Cardiac fibroblast (primary cell): ENCODE measurements at regions not wholly inside any gene's neighbourhood (a gene's known extent, or its start where the extent isn't known, plus 50 kb on each side); places are given as distances from the start of the nearest gene placed in this dataset.

Experiments used
- DNase-seq, 2 donors: peaks; one replicate each; pipeline versions ENCODE4 v3.0.0 to v3.0.0-alpha.2; 2010; ENCODE audit warnings: low read depth in 2 of 2
- H3K4me3 ChIP-seq, 2 donors: replicated peaks in 1 of 2; 1 replicate in 1 of 2; 2 replicates in 1 of 2; pipeline ENCODE4 v1.5.1; 2011; ENCODE audit warnings: low read depth in 2 of 2, low read length in 2 of 2, mild to moderate bottlenecking in 2 of 2, moderate library complexity in 1 of 2
- TF ChIP-seq, protein P1 (sequence below): IDR thresholded peaks from one replicate; pipeline ENCODE4 v1.5.1; 2011; ENCODE audit warnings: low read depth, mild to moderate bottlenecking, low read length, inconsistent platforms

DNA sequence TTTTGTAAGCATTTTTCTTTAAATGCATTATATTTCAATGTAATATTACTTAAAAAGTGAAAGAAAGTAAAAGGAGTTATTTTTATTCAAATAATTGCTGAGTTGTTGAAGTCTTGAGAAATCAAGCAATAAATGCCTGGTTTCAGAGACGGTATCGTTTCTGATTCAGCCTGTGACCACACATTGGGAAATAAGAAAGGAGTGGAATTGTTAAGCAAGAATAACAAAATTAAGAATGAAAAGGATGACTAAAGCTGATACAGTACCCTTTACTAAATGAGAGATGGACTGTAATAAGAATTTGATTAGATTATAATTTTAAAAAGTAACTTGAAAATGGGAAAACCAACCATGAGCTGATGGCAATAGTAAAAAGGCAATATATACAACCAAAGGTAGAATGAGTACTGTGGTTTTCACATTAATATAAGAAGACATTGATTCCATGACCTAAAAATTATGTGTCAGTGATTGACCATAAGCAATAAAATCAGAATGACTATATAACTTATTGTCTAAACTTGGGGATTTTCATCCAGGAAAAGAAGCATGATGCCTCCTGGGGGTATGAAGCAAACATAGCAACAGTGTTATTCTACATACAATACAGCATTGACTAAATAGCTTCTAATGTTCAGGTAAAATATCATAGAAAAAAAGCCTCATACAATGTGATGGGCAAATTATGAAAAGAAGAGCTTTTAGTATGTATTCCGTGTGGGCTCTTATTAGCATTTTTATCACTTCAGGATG, 101.9 kb upstream of the PRDM9 start:
- TF ChIP-seq, protein P1, sequence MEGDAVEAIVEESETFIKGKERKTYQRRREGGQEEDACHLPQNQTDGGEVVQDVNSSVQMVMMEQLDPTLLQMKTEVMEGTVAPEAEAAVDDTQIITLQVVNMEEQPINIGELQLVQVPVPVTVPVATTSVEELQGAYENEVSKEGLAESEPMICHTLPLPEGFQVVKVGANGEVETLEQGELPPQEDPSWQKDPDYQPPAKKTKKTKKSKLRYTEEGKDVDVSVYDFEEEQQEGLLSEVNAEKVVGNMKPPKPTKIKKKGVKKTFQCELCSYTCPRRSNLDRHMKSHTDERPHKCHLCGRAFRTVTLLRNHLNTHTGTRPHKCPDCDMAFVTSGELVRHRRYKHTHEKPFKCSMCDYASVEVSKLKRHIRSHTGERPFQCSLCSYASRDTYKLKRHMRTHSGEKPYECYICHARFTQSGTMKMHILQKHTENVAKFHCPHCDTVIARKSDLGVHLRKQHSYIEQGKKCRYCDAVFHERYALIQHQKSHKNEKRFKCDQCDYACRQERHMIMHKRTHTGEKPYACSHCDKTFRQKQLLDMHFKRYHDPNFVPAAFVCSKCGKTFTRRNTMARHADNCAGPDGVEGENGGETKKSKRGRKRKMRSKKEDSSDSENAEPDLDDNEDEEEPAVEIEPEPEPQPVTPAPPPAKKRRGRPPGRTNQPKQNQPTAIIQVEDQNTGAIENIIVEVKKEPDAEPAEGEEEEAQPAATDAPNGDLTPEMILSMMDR: peak; percentile 3
- DNase-seq: peak; percentile 13 to 36
- H3K4me3 ChIP-seq: no peak overlapping the region

DNA sequence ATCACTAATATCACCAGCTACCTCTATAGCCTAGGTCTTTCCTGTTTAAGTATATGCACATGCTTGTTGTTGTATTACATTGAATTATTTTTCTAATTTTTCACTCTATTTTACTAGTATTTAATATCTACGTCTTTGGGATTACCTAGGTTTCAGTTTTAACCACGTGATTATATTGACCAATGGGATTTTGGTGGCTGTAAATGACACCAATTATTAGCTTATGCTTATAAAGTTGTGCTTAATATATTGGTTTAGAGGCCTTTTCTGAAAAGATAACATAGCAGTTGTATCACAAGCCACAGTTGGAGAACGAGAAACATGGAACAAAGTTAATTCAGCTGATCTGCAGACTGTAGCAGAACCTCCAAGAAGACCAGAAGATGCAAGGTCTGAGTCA, 104.8 kb upstream of the PRDM9 start:
- no peak overlapping the region for H3K4me3 ChIP-seq
- TF ChIP-seq, protein P1: no peak
- no peak for DNase-seq

DNA sequence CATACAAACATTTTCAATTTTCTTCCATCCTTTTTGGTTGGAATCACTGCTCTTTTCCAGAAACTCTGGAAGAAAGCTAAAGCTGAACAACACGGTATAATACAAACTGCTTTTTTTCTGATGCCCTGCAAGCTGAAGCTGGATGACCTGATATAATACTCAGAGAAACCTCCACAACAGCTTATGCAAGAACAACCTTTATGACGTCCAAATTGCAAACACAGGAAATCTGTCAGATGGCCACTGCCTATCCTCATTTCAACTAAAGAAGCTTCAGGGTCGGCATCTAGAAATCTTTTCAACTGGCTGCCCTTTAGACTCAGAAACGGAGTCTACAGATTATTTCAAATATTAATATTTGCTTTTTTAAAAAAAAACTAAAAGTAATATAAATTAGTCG, 106.5 kb upstream of the PRDM9 start:
- H3K4me3 ChIP-seq: no peak overlapping the region
- DNase-seq: no peak
- TF ChIP-seq, protein P1: no peak

DNA sequence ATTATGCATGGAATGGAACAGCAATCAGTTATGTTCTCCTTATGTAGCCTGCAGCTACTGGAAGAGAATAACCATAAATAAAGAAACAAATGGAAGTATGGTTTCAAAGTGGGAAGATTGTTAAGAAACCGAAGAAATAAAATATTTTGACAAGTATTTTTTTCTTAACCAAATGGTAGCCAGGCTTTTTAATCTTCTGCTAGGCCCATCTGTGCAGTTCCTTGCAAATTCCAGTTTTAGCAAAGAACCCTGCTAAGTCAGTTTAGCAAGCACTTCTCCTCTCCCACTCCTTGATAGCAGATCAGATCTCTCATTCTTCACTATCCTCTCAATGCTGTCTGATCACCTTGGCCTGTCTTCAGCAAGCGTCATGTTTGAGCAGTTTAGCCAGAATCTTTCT, 111.1 kb upstream of the PRDM9 start:
- TF ChIP-seq, protein P1: no peak
- no peak for DNase-seq

DNA sequence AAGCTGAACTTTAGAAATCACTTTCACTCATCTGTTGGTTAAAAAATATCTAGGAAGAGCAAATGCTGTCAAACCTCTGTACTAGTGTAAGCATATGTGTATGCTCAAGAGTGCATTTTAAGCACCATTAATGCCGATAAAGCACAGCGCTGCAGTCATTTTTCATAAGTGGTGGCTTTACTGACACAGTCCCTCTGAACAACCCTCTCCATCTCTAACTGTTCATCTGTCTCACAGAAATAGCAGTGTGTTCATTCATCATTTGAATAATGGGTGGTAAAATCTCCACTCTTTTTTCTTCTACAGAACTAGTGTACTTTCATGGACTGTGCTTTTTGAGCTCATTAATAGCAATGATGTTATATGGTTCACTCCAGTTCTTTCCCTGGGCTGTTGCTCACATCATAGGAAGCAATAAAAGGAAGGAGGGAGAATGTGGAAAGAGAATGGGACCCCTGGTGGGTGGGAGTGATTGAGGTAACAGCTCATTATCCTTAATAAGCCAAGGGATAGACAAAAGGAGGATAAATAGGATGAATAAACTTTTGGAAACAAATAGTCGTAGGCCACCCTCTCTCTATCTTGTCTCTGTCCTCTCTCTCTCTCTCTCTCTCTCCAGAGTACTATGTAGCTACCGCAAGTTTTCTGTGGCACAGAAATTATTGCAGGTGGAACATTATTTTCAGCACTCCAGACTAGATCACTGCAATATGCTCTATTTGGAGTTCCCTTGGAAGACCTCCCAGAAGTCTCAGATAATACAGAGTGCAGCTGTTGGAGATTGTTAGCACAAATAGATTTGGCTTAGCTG, 117.9 kb upstream of the PRDM9 start:
- peak in 1 of 2 donors; percentile 38 for DNase-seq
- no peak overlapping the region for H3K4me3 ChIP-seq
- TF ChIP-seq, protein P1: no peak

More for the DNA sequence above, 111.1 kb upstream of the PRDM9 start:
- no peak overlapping the region for H3K4me3 ChIP-seq

DNA sequence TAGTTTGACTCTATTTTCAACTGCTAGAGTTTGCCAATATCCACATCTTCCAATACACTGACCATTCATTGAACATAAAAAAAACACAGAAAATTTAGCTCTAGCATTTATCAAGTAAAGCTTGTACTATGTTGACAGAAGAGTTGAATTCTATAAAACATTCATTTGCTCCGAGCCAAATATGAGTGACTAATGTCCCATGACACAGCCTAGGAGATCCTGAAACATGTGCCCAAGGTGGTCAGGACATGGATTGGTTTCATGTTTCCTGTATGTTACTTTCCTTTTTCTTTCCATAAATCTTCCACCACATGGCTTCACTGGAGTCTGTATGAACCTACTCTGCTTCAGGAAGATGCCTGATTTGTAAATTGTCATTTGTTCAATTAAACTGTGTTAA, 122.4 kb upstream of the PRDM9 start:
- H3K4me3 ChIP-seq: no peak overlapping the region
- no peak for DNase-seq
- TF ChIP-seq, protein P1: no peak
